HG03521 (cell line): ENCODE measurements at regions not wholly inside any gene's neighbourhood (a gene's known extent, or its start where the extent isn't known, plus 50 kb on each side); places are given as distances from the start of the nearest gene placed in this dataset.
"Not testable (repeated sequence)": the region's sequence is repeated elsewhere in the genome, so short reads cannot be mapped to it uniquely, and the experiment has no call there.

Experiments
- ATAC-seq: cut with Tn5 transposase; IDR thresholded peaks from one replicate; pipeline ENCODE4 v1.9.1; 2021; ENCODE audit warnings: mild to moderate bottlenecking, moderate library complexity; ENCODE audit not compliant: unreplicated experiment

DNA sequence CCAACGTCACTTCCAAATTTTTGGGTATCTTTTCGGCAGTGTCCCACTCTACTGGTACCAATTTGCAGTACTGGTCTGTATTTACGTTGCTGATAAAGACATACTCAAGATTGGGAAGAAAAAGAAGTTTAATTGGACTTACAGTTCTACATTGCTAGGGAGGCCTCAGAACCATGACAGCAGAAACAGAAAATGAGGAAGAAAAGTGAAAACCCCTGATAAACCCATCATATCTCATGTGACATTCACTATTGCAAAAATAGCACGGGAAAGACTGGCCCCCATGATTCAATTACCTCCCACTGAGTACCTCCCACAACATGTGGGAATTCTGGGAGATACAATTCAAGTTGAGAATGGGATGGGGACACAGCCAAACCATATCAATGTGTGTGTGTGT, 364.0 kb upstream of the KCND2 start:
- no peak for ATAC-seq

DNA sequence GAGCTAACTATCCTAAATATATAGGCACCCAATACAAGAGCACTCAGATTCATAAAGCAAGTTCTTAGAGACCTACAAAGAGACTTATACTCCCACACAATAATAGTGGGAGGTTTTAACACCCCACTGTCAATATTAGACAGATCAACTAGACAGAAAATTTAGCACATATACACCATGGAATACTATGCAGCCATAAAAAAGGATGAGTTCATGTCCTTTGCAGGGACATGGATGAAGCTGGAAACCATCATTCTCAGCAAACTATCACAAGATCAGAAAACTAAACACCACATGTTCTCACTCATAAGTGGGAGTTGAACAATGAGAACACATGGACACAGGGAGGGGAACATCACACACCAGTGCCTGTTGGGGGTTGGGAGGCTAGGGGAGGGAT, 358.9 kb upstream of the KCND2 start:
- not testable (repeated sequence) for ATAC-seq

GRCh38 chr7:119916501-119916900, 356.5 kb upstream of the KCND2 start:
- ATAC-seq, result no peak

GRCh38 chr7:119918185-119918584, 354.8 kb upstream of the KCND2 start:
- no peak for ATAC-seq

- ATAC-seq, result no peak
Observed at GRCh38 chr7:119919986-119920385, 353.0 kb upstream of the KCND2 start.

DNA sequence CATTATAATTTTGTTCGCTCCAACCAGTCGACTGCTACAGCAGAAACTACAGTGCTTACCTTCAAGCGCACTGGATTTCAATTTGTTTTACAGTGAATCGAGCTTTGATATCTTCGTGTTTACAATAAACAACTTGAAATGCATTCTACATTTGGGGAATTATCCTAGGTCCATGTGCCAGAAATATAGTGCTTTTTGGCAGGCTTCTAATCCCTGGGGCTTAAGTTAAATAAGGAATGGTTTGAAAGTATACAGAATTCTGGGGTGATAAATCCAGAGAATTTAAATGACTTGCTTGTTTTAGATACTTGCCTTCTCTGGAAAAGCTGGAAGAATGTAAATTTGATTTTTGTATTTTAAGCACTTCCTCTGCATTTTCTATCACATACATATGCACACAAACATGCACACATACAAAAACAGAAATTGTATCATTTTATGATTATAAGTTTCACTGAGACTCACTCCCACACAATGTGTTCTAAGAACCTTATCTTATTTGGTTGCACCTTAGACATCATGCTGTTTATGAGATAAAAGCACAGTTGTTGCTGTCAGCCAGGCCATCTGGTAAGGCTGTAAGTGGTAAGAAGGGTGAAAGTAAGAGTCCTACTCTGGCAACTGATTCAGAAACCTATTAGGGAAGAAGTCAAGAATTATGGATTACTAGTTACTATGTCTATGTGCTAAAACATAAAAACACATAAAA, 347.2 kb upstream of the KCND2 start:
- no peak for ATAC-seq

- ATAC-seq, result no peak
Observed at GRCh38 chr7:119929891-119930290, 343.1 kb upstream of the KCND2 start.

DNA sequence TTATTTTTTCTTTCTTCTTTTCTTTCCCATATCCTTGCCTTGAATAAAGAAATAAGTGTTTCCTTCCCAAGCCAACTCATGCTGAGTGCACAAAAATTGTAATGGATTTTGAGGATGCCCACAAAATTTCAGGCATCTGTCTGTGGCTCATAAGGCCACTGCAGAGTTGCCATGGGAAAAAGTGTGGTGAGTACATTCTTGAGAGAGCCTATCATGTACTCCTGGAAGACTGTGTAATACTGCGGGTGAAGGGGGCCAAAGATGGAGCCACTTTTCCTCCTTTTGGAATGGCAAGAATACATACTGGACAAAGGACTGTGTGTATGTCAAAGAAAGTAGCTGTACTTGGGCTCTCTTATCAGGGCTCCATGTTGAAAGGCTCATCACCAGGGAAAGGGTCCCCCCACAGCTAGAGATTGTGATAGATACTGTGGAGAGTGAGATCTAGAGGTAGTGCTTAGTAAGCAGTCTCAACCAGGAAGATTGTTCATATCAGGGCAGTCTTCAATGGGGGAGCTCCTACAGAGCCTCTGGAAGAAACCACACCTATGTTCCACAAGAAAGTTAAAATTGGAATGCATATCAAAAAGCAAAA, 341.6 kb upstream of the KCND2 start:
- no peak for ATAC-seq

DNA sequence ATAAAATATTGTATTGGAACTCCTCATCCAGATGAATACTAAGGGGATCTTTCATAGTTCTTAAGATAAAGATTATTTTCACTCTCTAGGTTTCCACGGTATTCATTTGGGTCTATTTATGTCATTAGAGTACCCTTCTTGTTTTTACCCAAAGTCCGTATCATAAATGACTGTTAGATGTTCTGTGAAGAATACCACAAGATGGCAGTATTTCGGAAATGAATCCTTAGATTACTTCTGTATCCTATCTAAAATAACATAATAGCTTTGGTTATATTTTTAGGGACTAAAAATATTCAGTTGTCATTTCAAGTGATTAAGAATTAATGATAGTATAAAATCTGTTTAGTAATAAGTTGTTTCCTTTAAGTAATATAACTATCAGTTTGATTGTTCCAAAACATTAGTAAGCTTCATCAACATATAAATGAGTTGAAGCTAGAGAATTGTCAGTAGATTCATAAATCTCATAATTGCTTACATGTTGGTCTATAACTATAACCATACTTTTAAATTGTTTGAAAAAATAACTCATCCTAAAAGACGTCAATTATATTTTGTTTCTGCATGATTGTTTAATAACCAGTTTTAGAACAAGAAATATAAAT, 337.5 kb upstream of the KCND2 start:
- ATAC-seq, result no peak

DNA sequence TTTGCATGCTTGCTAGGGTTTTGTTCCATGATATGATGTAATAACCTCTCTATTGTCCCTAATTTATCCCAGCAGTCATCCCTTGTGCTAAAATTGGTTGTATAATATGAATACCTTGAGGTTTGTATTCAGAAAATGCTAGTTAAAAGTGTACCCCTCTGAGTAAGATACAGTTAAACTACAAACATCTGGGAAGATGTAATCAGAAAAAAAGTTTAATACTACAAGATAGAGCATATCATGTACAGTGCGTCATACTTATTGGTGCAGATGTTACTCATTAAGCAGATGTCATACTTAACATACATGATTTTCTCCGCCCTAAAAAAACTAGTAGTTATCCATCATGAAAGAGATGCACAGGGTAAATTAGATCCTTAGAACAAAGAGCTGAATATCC, 336.1 kb upstream of the KCND2 start:
- no peak for ATAC-seq

GRCh38 chr7:119937745-119938144, 335.2 kb upstream of the KCND2 start:
- ATAC-seq, result no peak

DNA sequence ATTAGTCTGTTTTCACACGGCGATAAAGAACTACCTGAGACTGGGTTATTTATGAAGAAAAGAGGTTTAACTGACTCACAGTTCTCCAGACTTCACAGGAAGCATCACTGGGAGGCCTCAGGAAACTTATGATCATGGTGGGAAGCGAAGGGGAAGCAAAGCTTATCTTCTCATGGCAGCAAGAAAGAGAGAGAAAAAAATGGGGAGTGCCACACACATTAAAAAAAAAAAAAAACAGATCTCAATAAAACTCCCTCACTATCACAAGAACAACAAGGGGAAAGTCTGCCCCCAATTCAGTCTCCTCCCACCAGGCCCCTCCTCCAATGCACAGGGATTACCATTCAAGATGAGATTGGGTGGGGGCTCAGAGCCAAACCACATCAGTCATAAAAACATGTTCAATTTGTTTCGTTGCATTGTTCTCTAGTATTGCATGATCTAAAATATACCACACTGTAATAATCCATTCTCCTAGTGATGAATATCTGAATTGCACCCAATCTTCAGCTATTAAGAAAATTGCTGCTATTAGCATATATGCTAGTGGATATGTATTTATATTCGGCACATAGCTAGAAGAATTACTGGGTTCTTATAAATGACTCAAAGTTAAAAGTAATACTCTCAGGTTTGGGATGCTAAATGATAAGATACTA, 328.9 kb upstream of the KCND2 start:
- no peak for ATAC-seq

DNA sequence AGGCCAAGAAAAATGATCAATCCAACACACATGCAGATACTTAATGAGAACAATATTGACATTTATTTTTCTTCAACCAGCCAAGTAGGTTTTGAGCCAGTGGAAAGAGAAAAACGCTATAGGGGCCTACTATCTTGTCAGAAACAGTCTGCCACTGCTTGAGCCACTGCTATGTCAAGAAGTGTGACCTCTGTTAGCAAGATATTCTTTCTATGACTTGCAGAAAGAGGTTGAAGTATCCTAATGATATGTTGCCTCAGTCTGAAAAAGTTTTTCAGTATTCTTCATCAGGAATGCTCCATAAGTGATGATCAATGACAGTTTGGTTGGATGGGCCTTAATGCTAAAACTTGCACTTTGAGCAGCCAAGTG, 328.4 kb upstream of the KCND2 start:
- no peak for ATAC-seq

GRCh38 chr7:119945822-119946221, 327.2 kb upstream of the KCND2 start:
- no peak for ATAC-seq

- ATAC-seq, result no peak
Observed at GRCh38 chr7:119949053-119949452, 323.9 kb upstream of the KCND2 start.

- not testable (repeated sequence) for ATAC-seq
Observed at GRCh38 chr7:119950390-119951041, 322.5 kb upstream of the KCND2 start.

DNA sequence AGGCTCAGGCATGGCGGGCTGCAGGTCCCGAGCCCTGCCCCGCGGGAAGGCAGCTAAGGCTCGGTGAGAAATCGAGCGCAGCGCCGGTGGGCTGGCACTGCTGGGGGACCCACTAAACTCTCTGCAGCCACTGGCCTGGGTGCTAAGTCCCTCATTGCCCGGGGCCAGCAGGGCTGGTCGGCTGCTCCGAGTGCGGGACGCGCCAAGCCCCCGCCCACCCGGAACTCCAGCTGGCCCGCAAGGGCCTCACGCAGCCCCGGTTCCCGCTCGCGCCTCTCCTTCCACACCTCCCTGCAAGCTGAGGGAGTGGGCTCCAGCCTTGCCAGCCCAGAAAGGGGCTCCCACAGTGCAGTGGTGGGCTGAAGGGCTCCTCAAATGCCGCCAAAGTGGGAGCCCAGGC, 321.4 kb upstream of the KCND2 start:
- not testable (repeated sequence) for ATAC-seq

- no peak for ATAC-seq
Observed at GRCh38 chr7:119957335-119957734, 315.6 kb upstream of the KCND2 start.

GRCh38 chr7:119959811-119960210, 313.2 kb upstream of the KCND2 start:
- ATAC-seq, result no peak

- no peak for ATAC-seq
Observed at GRCh38 chr7:119963654-119964053, 309.3 kb upstream of the KCND2 start.

- ATAC-seq, result no peak
Observed at GRCh38 chr7:119964065-119964464, 308.9 kb upstream of the KCND2 start.
